NB4 (cell line): ENCODE measurements at regions not wholly inside any gene's neighbourhood (a gene's known extent, or its start where the extent isn't known, plus 50 kb on each side); places are given as distances from the start of the nearest gene placed in this dataset.

ENCODE experiments used
- CTCF ChIP-seq: IDR thresholded peaks from one replicate; pipeline ENCODE4 v1.5.1; 2012; ENCODE audit warnings: low read depth, low read length
- MAX ChIP-seq: IDR thresholded peaks from 2 replicates; pipeline ENCODE4 v1.6.1; 2011; ENCODE audit warnings: low read depth, low read length
- MYC ChIP-seq: IDR thresholded peaks from 2 replicates; pipeline ENCODE4 v1.6.1; 2011; ENCODE audit warnings: low read depth, low read length
- POLR2A ChIP-seq: IDR thresholded peaks from 2 replicates; pipeline ENCODE4 v1.6.1; 2011; ENCODE audit warnings: mild to moderate bottlenecking; ENCODE audit not compliant: insufficient read length; ENCODE audit errors: extremely low read depth

- TF ChIP-seq CTCF (no peak), POLR2A (no peak), MAX (no peak), MYC (no peak)
Measured at GRCh38 chr1:96474985-96475743, 246.4 kb upstream of the PTBP2 start.
